ENCODE measurements at regions not wholly inside any gene's neighbourhood (a gene's known extent, or its start where the extent isn't known, plus 50 kb on each side); places are given as distances from the start of the nearest gene placed in this dataset.

DNA sequence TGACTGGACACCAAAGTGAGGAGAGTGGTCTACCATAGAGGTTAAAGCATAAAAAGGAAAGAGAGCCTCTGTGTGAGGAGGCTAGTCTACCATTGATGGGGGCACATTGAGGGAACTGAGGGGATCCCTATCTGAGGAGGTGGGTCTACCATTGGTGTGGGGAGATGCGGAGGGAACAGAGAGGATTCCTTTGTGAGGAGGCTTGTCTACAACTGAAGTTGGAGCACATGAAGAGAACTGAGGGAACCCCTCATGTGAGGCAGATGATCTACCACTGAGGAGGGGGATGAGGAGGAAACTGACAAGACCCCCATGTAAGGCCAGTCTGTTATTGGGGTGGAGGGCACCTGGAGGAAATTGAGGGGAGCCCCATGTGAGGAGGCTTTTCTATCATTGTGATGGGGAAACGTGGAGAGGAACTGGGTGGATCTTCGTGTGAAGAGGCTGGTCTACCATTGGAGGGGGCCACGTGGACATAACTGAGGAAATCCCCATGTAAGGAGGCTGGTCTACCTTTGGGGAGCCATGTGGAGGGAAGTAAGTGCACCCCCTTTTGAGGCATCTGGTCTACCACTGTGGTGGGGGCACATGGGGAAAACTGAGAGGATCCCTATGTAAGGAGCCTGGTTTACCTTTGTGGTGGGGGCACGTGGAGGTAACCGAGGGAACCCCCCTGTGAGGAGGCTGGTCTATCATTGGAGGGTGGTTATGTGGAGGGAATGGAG, 160.1 kb downstream of the FBLN2 start:
- TF ChIP-seq, protein P1, sequence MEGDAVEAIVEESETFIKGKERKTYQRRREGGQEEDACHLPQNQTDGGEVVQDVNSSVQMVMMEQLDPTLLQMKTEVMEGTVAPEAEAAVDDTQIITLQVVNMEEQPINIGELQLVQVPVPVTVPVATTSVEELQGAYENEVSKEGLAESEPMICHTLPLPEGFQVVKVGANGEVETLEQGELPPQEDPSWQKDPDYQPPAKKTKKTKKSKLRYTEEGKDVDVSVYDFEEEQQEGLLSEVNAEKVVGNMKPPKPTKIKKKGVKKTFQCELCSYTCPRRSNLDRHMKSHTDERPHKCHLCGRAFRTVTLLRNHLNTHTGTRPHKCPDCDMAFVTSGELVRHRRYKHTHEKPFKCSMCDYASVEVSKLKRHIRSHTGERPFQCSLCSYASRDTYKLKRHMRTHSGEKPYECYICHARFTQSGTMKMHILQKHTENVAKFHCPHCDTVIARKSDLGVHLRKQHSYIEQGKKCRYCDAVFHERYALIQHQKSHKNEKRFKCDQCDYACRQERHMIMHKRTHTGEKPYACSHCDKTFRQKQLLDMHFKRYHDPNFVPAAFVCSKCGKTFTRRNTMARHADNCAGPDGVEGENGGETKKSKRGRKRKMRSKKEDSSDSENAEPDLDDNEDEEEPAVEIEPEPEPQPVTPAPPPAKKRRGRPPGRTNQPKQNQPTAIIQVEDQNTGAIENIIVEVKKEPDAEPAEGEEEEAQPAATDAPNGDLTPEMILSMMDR (IDR thresholded peaks at IDR 0.05), result no peak
- 56 to 62% methylated on average over 6 of the region's 6 CpGs for WGBS, 2 donors
- no peak for FAIRE-seq
- ATAC-seq, result no peak
- Histone ChIP-seq H3K9me3 (no peaks in the 10 kb centered on the region), H3K27ac (no peak overlapping the region), H3K4me1 (no peaks in the 10 kb centered on the region), H3K36me3 (no peaks in the 10 kb centered on the region), H3K4me3 (no peak overlapping the region), H3K27me3 (no peaks in the 10 kb centered on the region)
- DNase-seq, result peak in 2 of 6 donors; percentile 1 to 13
- intact Hi-C loops (cut with DNase I), result no loop called here

DNA sequence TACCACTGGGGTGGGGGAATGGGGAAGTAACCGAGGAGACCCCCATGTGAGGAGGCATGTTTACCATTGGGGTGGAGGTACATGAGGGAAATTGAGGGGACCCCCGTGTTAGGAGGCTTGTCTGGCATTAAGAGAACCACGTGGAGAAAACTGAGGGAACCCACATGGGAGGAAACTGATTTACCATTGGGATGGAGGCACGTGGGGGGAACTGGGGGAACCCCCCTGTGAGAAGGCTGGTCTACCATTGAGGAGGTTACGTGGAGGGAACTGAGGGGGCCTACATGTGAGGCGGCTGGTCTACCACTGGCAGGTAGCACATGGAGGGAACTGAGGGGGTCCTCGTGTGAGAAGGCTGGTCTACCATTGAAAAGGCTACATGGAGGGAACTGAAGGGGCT, 159.4 kb downstream of the FBLN2 start:
- Histone ChIP-seq H3K4me3 (no peak overlapping the region), H3K9me3 (no peaks in the 10 kb centered on the region), H3K4me1 (no peaks in the 10 kb centered on the region), H3K27me3 (no peaks in the 10 kb centered on the region), H3K27ac (no peak overlapping the region), H3K36me3 (no peaks in the 10 kb centered on the region)
- TF ChIP-seq, protein P1 (IDR thresholded peaks at IDR 0.05), result no peak
- intact Hi-C loops (cut with DNase I), result no loop called here
- ATAC-seq (no peak), FAIRE-seq (no peak), DNase-seq (no peak)
- WGBS, 2 donors, result 46 to 52% methylated on average over 7 of the region's 7 CpGs

DNA sequence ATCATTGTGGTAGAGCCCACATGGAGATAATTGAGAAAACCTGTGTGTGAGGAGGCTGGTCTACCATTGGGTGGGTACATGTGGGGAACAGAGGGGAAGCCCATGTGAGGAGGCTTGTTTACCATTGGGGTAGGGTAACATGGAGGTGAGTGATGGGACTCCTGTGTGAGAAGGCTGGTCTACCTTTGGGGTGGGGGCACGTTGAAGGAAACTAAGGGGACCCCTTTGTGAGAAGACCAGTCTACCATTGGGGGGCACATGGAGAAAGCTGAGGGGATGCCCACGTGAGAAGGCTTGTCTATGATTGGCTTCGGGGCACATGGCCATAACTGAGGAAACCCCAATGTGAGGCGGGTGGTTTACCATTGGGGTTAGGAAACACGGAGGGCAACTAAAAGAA, 158.5 kb downstream of the FBLN2 start:
- TF ChIP-seq, protein P1 (IDR thresholded peaks at IDR 0.05), result no peak
- Histone ChIP-seq H3K27ac (no peak overlapping the region), H3K4me3 (no peak overlapping the region), H3K9me3 (no peaks in the 10 kb centered on the region), H3K4me1 (no peaks in the 10 kb centered on the region), H3K27me3 (no peaks in the 10 kb centered on the region), H3K36me3 (no peaks in the 10 kb centered on the region)
- intact Hi-C loops (cut with DNase I), result no loop called here
- DNase-seq, result no peak
- WGBS, 2 donors, result 65 to 73% methylated on average over 5 of the region's 5 CpGs
- FAIRE-seq, result no peak
- no peak for ATAC-seq

DNA sequence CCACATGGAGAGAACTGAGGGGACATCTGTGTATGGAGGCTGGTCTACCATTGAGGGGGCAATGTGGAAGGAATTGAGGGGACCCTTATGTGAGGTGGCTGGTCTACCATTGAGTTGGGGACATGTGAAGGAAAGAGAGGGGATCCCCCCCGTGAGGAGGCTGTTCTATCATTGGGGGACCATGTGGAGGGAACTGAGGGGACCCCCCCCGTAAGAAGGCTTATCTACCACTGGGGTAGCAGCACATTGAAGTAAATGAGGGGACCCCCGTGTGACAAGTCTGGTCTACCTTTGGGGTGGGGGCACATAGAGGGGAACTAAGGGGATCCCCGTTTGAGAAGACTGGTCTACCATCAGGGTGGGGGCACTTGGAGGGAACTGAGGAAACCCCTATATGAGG, 158.0 kb downstream of the FBLN2 start:
- TF ChIP-seq, protein P1 (IDR thresholded peaks at IDR 0.05), result no peak
- no peaks in the 10 kb centered on the region for H3K9me3 ChIP-seq
- intact Hi-C loops (cut with DNase I), result no loop called here
- H3K36me3 ChIP-seq, result no peaks in the 10 kb centered on the region
- H3K4me1 ChIP-seq, result no peaks in the 10 kb centered on the region
- FAIRE-seq, result no peak
- no peak overlapping the region for H3K4me3 ChIP-seq
- DNase-seq, result peak in 2 of 6 donors; percentile 5 to 8
- no peak overlapping the region for H3K27ac ChIP-seq
- WGBS, 2 donors, result 48 to 71% methylated on average over 4 of the region's 4 CpGs
- ATAC-seq, result no peak
- no peaks in the 10 kb centered on the region for H3K27me3 ChIP-seq

DNA sequence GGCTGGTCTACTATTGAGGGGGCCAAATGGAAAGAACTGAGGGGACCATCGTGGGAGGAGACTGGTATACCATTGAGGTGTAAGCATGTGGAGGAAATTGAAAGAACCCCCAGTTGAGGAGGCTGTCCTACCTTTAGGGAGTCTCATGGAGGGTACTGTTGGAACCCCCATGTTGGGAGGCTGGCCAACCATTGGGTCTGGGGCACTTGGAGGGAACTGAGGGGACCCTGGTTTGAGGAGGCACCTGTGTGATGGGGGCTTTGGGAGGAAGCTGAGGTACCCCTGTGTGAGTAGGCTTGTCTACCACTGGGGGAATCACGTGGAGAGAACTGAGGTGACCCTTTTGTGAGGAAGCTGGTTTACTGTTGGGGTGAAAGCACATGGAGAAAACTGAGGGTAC, 157.5 kb downstream of the FBLN2 start:
- intact Hi-C loops (cut with DNase I), result no loop called here
- peak in 1 of 6 donors; percentile 13 for DNase-seq
- TF ChIP-seq, protein P1 (IDR thresholded peaks at IDR 0.05), result no peak

More for the DNA sequence above, 157.5 kb downstream of the FBLN2 start:
- WGBS, 2 donors, result 40 to 68% methylated on average over 2 of the region's 2 CpGs
- no peaks in the 10 kb centered on the region for H3K36me3 ChIP-seq
- no peak for ATAC-seq
- no peaks in the 10 kb centered on the region for H3K27me3 ChIP-seq
- no peaks in the 10 kb centered on the region for H3K4me1 ChIP-seq
- H3K9me3 ChIP-seq, result no peaks in the 10 kb centered on the region
- H3K27ac ChIP-seq, result no peak overlapping the region
- H3K4me3 ChIP-seq, result no peak overlapping the region
- no peak for FAIRE-seq
